GM23338 (cell line): ENCODE measurements at regions not wholly inside any gene's neighbourhood (a gene's known extent, or its start where the extent isn't known, plus 50 kb on each side); places are given as distances from the start of the nearest gene placed in this dataset.

Source experiments
- CREB1 ChIP-seq: fragments of 250-450 bp; sonication (Bioruptor Pico); IDR thresholded peaks from 2 replicates; pipeline ENCODE4 v1.5.0; 2020; ENCODE audit warnings: low read depth, mild to moderate bottlenecking, moderate library complexity
- CTCF ChIP-seq, 2 experiments: fragments of 200-600 bp in 1 of 2; sonication (generic) in 1 of 2; conservative IDR thresholded peaks; 2 replicates each; pipeline versions ENCODE4 v1.5.1 to v1.6.1; 2016 to 2017; ENCODE audit warnings: antibody characterized with exemption in 2 of 2, low read depth in 2 of 2, mild to moderate bottlenecking in 2 of 2, moderate library complexity in 1 of 2
- EZH2 ChIP-seq: fragments of 200-600 bp; sonication (generic); IDR thresholded peaks from one replicate; pipeline ENCODE4 v1.8.0; 2017; ENCODE audit warnings: antibody characterized with exemption, mild to moderate bottlenecking, low read depth; ENCODE audit not compliant: unreplicated experiment
- POLR2AphosphoS5 ChIP-seq: IDR thresholded peaks from 2 replicates; pipeline ENCODE4 v1.6.1; 2016; ENCODE audit warnings: antibody characterized with exemption, low read depth
- REST ChIP-seq: IDR thresholded peaks from one replicate; pipeline ENCODE4 v1.6.1; 2018; ENCODE audit warnings: antibody characterized with exemption; ENCODE audit not compliant: unreplicated experiment
- STAT1 ChIP-seq: IDR thresholded peaks from one replicate; pipeline ENCODE4 v1.6.1; 2016; ENCODE audit warnings: antibody characterized with exemption; ENCODE audit not compliant: unreplicated experiment
- ZNF114 ChIP-seq: fragments of 250-450 bp; sonication (Bioruptor Pico); IDR thresholded peaks from 2 replicates; pipeline ENCODE4 v1.5.0; 2020; ENCODE audit warnings: mild to moderate bottlenecking, moderate library complexity

GRCh38 chr6:28683945-28684538, 158.4 kb downstream of the GPX5 start:
- TF ChIP-seq CTCF (conservative IDR thresholded peaks at IDR 0.05; ENCODE audit: low read depth in 2 of 2) = peak; percentile 76 to 87
- no peak for TF ChIP-seq EZH2
- no peak for TF ChIP-seq POLR2AphosphoS5
- no peak for TF ChIP-seq ZNF114 (CRISPR knock-in tag)
- no peak for TF ChIP-seq CREB1 (CRISPR knock-in tag)
- no peak for TF ChIP-seq REST
- TF ChIP-seq STAT1 = no peak
